ENCODE measurements at regions not wholly inside any gene's neighbourhood (a gene's known extent, or its start where the extent isn't known, plus 50 kb on each side); places are given as distances from the start of the nearest gene placed in this dataset.

DNA sequence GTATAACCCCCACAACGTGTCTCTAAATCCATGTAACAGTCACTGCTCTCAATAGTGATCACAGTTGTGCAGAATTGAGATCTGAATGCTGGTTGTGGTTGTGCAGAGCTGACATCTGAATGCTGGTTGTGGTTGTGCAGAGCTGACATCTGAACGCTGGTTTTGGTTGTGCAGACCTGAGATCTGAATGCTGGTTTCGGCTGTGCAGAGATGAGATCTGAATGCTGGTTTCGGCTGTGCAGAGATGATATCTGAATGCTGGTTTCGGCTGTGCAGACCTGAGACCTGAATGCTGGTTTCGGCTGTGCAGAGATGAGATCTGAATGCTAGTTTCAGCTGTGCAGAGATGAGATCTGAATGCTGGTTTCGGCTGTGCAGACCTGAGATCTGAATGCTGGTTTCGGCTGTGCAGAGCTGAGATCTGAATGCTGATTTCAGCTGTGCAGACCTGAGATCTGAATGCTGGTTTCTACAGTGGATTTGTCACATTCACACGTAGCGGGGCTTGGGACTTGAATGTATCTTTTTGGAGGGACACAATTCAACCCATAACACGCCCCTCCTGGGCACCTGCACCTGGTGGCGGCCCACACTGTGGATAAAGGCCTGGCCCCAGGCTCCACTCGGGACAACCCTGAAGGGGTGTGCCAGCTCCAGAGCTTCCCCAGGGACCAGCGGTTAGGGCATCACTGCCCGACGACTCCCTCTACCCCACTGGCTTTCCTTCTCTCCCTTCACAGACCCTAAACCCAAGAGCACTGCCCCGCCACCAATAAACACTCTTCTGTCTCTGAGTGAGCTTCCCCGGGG is 51.1 kb upstream of the SLC66A3 start:
- no peak for DNase-seq

DNA sequence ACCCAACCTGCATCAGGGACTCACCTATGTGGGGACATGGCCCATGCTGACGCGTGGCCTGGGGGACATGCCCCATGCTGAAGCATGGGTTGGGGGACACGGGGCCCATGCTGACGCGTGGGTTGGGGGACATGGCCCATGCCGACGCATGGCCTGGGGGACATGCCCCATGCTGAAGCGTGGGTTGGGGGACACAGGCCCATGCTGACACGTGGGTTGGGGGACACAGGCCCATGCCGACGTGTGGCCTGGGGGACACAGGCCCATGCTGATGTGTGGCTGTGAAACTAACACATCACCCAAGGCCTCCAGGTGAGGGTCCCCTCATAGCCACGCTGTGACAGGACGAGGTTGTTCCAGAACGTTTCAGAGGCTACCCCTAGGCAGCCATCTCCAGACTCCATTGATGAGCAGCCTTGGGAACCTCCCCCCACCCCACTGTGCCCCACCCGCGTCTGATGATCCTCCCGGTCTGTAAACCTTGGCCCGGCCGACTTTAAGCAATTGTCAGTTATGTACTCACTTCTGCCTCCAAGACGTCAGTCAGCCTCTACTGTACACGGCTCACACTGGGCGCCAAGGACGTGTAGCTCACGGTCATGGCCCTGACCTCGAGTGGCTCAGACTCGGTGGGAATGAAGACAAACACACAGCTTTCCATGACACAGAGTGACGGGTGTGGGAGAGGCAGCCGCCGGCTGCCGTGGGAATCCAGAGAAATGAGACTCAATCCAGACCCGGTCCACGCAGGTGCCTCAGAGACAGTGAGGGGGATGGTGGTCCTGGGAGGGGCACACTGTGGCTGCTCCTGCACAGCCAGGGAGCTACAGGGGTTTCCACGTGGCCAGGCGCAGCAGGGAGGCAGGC is 50.2 kb upstream of the SLC66A3 start:
- DNase-seq, result no peak
